ENCODE measurements at regions not wholly inside any gene's neighbourhood (a gene's known extent, or its start where the extent isn't known, plus 50 kb on each side); places are given as distances from the start of the nearest gene placed in this dataset.

GRCh38 chr3:25362118-25362517 lies 65.9 kb upstream of the RARB start:
- DNase-seq (ENCODE audit: low spot score): no peak

- DNase-seq (ENCODE audit: low spot score): no peak
These were observed 62.4 kb upstream of the RARB start for GRCh38 chr3:25365636-25366035.

- DNase-seq (ENCODE audit: low spot score): no peak
These were observed 61.0 kb upstream of the RARB start for GRCh38 chr3:25367025-25367424.

- DNase-seq (ENCODE audit: low spot score): no peak
These were observed 55.9 kb upstream of the RARB start for GRCh38 chr3:25372167-25372566.

- no peak for DNase-seq (ENCODE audit: low spot score)
These were observed 51.7 kb upstream of the RARB start for GRCh38 chr3:25376340-25376739.

DNA sequence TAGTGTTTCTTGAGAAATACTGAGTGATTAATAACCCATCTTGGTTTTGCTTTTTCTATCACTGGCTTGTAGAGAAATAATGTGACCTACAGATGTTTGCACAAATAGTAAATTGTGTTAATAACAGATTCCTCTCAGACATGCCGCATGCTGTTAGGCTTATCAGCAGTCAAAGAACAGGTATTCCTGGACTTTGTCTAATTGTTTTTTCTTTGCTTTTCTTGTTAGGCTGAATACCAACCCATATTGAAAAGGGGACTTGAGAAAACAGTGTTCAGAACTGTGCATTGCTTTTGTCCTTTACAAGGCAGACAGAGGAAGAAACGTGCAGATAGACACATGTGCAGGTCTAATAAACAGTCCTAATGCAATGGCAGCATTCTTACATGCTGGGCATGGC lies 51.0 kb upstream of the RARB start:
- DNase-seq (ENCODE audit: low spot score): no peak

Measured in hematopoietic multipotent progenitor cell treated with erythropoietin and hydrocortisone succinate and interleukin-3 and kit ligand, for 17 days (in vitro differentiated cells).